ENCODE measurements at regions not wholly inside any gene's neighbourhood (a gene's known extent, or its start where the extent isn't known, plus 50 kb on each side); places are given as distances from the start of the nearest gene placed in this dataset.

DNA sequence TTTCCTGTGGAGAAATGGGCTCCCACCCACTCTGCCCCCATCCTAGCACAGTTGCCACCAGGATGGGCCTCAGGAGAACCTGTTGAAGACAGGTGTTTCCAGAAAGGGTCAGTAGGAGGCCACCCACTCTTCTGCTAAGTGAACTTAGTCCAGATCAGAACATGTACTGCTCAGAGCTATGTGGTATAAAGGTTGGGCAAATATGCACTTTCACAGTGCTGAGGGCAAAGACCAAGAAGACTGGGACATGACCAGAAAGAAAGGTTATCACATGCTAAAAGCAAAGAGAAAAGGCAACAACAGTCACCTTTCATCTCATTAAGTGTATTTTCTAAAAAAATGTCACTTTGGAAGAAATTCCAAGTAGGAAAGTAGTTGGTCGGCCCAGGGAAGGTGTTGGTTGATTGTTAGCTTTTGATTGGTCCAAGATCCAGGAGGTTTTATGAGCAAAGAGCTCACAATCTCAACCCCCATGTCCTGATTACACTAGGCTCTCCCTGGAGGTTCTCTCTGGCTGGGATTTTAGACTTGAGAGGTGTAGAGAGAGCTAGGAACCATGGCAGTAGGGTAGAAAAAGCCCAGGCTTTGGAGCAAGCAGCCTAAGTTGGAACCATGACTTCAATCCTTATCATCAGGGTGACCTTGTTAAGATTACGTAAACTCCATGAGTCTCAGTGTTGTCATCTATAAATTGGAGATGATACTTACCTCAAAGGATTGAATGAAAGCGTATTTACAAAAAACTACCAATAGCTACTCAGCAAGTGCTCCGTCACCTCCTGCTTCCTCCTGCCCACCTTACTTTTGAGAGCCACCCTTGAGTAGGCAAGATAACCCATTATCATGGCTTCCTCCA, 102.6 kb downstream of the GLUL start:
- TF ChIP-seq, protein P1, sequence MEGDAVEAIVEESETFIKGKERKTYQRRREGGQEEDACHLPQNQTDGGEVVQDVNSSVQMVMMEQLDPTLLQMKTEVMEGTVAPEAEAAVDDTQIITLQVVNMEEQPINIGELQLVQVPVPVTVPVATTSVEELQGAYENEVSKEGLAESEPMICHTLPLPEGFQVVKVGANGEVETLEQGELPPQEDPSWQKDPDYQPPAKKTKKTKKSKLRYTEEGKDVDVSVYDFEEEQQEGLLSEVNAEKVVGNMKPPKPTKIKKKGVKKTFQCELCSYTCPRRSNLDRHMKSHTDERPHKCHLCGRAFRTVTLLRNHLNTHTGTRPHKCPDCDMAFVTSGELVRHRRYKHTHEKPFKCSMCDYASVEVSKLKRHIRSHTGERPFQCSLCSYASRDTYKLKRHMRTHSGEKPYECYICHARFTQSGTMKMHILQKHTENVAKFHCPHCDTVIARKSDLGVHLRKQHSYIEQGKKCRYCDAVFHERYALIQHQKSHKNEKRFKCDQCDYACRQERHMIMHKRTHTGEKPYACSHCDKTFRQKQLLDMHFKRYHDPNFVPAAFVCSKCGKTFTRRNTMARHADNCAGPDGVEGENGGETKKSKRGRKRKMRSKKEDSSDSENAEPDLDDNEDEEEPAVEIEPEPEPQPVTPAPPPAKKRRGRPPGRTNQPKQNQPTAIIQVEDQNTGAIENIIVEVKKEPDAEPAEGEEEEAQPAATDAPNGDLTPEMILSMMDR (IDR thresholded peaks at IDR 0.05): no peak
- no peak for TF ChIP-seq POLR2A (IDR thresholded peaks at IDR 0.05; ENCODE audit: low read depth)
- TF ChIP-seq EP300 (IDR thresholded peaks at IDR 0.05): no peak

Measured in esophagus muscularis mucosa (tissue), 4 donors.